Muscle of leg (tissue), 3 donors: ENCODE measurements at regions not wholly inside any gene's neighbourhood (a gene's known extent, or its start where the extent isn't known, plus 50 kb on each side); places are given as distances from the start of the nearest gene placed in this dataset.

Source experiments
- DNase-seq: peaks from one replicate; pipeline ENCODE4 v3.0.0; 2013
- H3K27ac ChIP-seq: one replicate; pipeline ENCODE4 v1.5.1; 2013; ENCODE audit warnings: mild to moderate bottlenecking, low read length, control low read depth
- H3K27me3 ChIP-seq: one replicate; pipeline ENCODE4 v1.6.1; 2013; ENCODE audit warnings: low read length; ENCODE audit not compliant: control insufficient read depth, insufficient read depth
- H3K36me3 ChIP-seq: one replicate; pipeline ENCODE4 v1.6.1; 2013; ENCODE audit warnings: low read length; ENCODE audit not compliant: control insufficient read depth, insufficient read depth
- H3K4me1 ChIP-seq: one replicate; pipeline ENCODE4 v1.6.1; 2013; ENCODE audit warnings: low read length; ENCODE audit not compliant: control insufficient read depth, insufficient read depth
- H3K4me3 ChIP-seq: one replicate; pipeline ENCODE4 v1.5.1; 2013; ENCODE audit warnings: low read length, control low read depth
- H3K9me3 ChIP-seq: replicated peaks from 2 replicates; pipeline ENCODE4 v1.6.1; 2013; ENCODE audit warnings: low read depth, low read length; ENCODE audit not compliant: control insufficient read depth
- WGBS: methylation state at CpG from one replicate; pipeline ENCODE4 v1.1.5; 2013; ENCODE audit warnings: missing lambda C conversion rate; ENCODE audit not compliant: insufficient coverage; 5-methylcytosine and 5-hydroxymethylcytosine counted together

- no peak for DNase-seq
- Histone ChIP-seq H3K4me3 (no peak overlapping the region), H3K27me3 (no peaks in the 10 kb centered on the region), H3K27ac (no peak overlapping the region), H3K4me1 (no peaks in the 10 kb centered on the region), H3K9me3 (no peaks in the 10 kb centered on the region), H3K36me3 (no peaks in the 10 kb centered on the region)
- 40% methylated on average over 2 of the region's 3 CpGs for WGBS
Observed at GRCh38 chr3:157578181-157578580, 75.0 kb upstream of the VEPH1 start.

- no peaks in the 10 kb centered on the region for H3K4me1 ChIP-seq
Observed at GRCh38 chr3:157574531-157574930, 71.3 kb upstream of the VEPH1 start.

GRCh38 chr3:157573780-157574378 is 70.7 kb upstream of the VEPH1 start:
- Histone ChIP-seq H3K27me3 (no peaks in the 10 kb centered on the region), H3K36me3 (no peaks in the 10 kb centered on the region), H3K4me1 (no peaks in the 10 kb centered on the region), H3K27ac (no peak overlapping the region), H3K4me3 (no peak overlapping the region), H3K9me3 (no peaks in the 10 kb centered on the region)
- DNase-seq = no peak
- no CpG with 5 or more reads among the region's 1 CpG for WGBS

More at GRCh38 chr3:157574531-157574930, 71.3 kb upstream of the VEPH1 start:
- DNase-seq = no peak
- Histone ChIP-seq H3K4me3 (no peak overlapping the region), H3K9me3 (no peaks in the 10 kb centered on the region), H3K36me3 (no peaks in the 10 kb centered on the region), H3K27me3 (no peaks in the 10 kb centered on the region), H3K27ac (no peak overlapping the region)
- WGBS = no CpG with 5 or more reads among the region's 3 CpGs

GRCh38 chr3:157573281-157573680 is 70.1 kb upstream of the VEPH1 start:
- DNase-seq = peak; percentile 11
- no peak overlapping the region for H3K27ac ChIP-seq
- no peaks in the 10 kb centered on the region for H3K27me3 ChIP-seq
- no peaks in the 10 kb centered on the region for H3K4me1 ChIP-seq
- no peaks in the 10 kb centered on the region for H3K9me3 ChIP-seq
- no peak overlapping the region for H3K4me3 ChIP-seq
- no peaks in the 10 kb centered on the region for H3K36me3 ChIP-seq
- no CpG with 5 or more reads among the region's 1 CpG for WGBS

GRCh38 chr3:157572559-157573270 is 69.5 kb upstream of the VEPH1 start:
- DNase-seq = peak; percentile 19
- Histone ChIP-seq H3K9me3 (no peaks in the 10 kb centered on the region), H3K36me3 (no peaks in the 10 kb centered on the region), H3K27ac (no peak overlapping the region), H3K4me1 (no peaks in the 10 kb centered on the region), H3K27me3 (no peaks in the 10 kb centered on the region), H3K4me3 (no peak overlapping the region)
- no CpG with 5 or more reads among the region's 8 CpGs for WGBS

- Histone ChIP-seq H3K4me3 (no peak overlapping the region), H3K27ac (no peak overlapping the region), H3K36me3 (no peaks in the 10 kb centered on the region), H3K9me3 (no peaks in the 10 kb centered on the region), H3K4me1 (no peaks in the 10 kb centered on the region), H3K27me3 (no peaks in the 10 kb centered on the region)
- WGBS = no CpG with 5 or more reads among the region's 1 CpG
- no peak for DNase-seq
Observed at GRCh38 chr3:157566596-157566995, 63.4 kb upstream of the VEPH1 start.

- no peak for DNase-seq
- no peaks in the 10 kb centered on the region for H3K27me3 ChIP-seq
- no peak overlapping the region for H3K4me3 ChIP-seq
- H3K4me1 ChIP-seq = no peaks in the 10 kb centered on the region
- H3K9me3 ChIP-seq = no peaks in the 10 kb centered on the region
- 100% methylated on average over 1 of the region's 1 CpG for WGBS
- no peaks in the 10 kb centered on the region for H3K36me3 ChIP-seq
- H3K27ac ChIP-seq = no peak overlapping the region
Observed at GRCh38 chr3:157559401-157559800, 56.2 kb upstream of the VEPH1 start.
